ENCODE measurements at regions not wholly inside any gene's neighbourhood (a gene's known extent, or its start where the extent isn't known, plus 50 kb on each side); places are given as distances from the start of the nearest gene placed in this dataset.

DNA sequence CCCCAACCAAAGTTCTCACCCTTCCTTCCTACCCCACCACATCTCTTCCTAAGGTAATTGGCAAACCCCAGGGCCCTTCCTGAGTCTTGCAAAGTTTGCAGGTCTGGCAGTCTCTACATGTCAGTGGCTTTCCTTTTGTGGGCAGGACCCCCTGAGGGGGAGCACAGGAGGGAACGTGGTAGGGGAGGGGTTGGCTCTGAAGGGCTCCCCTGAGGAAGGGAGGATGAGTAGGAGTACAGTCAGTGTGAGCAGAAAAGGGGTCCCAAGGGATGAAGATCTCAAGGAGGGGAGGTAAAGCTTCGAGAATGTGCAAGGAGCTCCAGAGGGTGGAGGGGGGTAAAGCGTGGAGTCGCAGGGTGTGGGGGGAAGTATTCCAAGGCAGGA lies 206.9 kb downstream of the RAB11FIP4 start:
- intact Hi-C loops (cut with micrococcal nuclease; ENCODE audit: unreplicated experiment): no loop called here
- H3K27ac ChIP-seq: no peak overlapping the region
- H4K20me1 ChIP-seq (ENCODE audit: insufficient read depth): no peaks in the 10 kb centered on the region
- H3K4me3 ChIP-seq: no peak overlapping the region
- no peak overlapping the region for H2AFZ ChIP-seq
- no peak overlapping the region for H3K4me2 ChIP-seq
- no peaks in the 10 kb centered on the region for H3K79me2 ChIP-seq (ENCODE audit: low read depth)
- ChIA-PET POLR2A (ENCODE audit: unreplicated experiment) (no interaction called here), CTCF (no interaction called here)
- H3K9me2 ChIP-seq (ENCODE audit: insufficient read depth): no peaks in the 10 kb centered on the region
- H3K9me3 ChIP-seq (ENCODE audit: insufficient read depth, low read depth): no peaks in the 10 kb centered on the region
- H3K27me3 ChIP-seq (ENCODE audit: insufficient read depth, low read depth): no peaks in the 10 kb centered on the region
- peaks cover 44% of the 10 kb centered on the region for H3K4me1 ChIP-seq (replicated peaks; ENCODE audit: insufficient read depth)
- no peak for DNase-seq
- BruUV-seq (replicated peaks): no TSS peak
- no peaks in the 10 kb centered on the region; the same call in 1 of the 2 replicates for H3K36me3 ChIP-seq (ENCODE audit: low read depth)
- H3F3A ChIP-seq (ENCODE audit: insufficient read depth, low read depth): peaks cover 41% of the 10 kb centered on the region
- TF ChIP-seq, protein P1, sequence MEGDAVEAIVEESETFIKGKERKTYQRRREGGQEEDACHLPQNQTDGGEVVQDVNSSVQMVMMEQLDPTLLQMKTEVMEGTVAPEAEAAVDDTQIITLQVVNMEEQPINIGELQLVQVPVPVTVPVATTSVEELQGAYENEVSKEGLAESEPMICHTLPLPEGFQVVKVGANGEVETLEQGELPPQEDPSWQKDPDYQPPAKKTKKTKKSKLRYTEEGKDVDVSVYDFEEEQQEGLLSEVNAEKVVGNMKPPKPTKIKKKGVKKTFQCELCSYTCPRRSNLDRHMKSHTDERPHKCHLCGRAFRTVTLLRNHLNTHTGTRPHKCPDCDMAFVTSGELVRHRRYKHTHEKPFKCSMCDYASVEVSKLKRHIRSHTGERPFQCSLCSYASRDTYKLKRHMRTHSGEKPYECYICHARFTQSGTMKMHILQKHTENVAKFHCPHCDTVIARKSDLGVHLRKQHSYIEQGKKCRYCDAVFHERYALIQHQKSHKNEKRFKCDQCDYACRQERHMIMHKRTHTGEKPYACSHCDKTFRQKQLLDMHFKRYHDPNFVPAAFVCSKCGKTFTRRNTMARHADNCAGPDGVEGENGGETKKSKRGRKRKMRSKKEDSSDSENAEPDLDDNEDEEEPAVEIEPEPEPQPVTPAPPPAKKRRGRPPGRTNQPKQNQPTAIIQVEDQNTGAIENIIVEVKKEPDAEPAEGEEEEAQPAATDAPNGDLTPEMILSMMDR (conservative IDR thresholded peaks at IDR 0.05): no peak
- TF ChIP-seq EZH2 (IDR thresholded peaks at IDR 0.05; ENCODE audit: low read depth): no peak

DNA sequence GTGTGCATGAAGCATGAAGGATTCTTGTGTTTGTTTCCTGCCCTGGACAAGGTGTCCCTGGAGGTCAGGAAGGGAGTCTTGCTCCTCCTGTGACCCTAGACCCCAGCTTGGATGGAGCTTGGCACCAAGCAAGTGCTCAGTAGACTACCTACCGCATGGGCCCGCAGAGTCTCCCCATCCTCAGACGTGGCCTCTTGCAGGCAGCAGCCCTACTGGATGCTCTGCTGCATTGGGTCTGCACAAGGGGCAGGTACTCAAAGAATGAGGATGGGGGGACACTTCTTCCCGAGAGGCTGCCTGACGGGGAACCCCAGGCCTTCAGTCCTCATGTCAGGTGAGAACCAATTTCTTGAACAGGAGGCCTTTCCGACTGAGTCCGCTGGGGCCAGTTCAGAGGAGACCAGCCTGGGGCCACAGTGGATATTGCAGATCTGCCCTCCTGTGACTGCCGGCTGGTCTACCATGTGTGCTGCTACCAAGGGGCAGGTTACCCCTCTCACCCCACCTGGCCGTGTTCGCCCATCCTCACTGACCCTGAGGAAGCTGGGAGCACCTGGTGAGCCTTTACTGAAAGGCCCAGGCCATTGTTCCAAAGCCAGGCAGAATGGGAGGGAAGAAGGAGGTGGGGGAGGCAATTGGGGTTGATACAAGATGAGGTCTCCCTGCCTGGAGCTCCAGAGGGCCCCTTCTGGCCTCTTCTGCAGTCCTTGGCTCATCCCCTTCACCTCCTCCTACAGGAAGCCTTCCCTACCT lies 206.3 kb downstream of the RAB11FIP4 start:
- intact Hi-C loops (cut with micrococcal nuclease; ENCODE audit: unreplicated experiment): no loop called here
- Histone ChIP-seq H4K20me1 (ENCODE audit: insufficient read depth) (no peaks in the 10 kb centered on the region), H3K4me2 (no peak overlapping the region), H3K27ac (no peak overlapping the region), H3K9me3 (ENCODE audit: insufficient read depth, low read depth) (no peaks in the 10 kb centered on the region), H3K9me2 (ENCODE audit: insufficient read depth) (no peaks in the 10 kb centered on the region), H3K4me1 (replicated peaks; ENCODE audit: insufficient read depth) (peaks cover 47% of the 10 kb centered on the region), H3K4me3 (no peak overlapping the region), H3F3A (ENCODE audit: insufficient read depth, low read depth) (peaks cover 41% of the 10 kb centered on the region), H3K27me3 (ENCODE audit: insufficient read depth, low read depth) (no peaks in the 10 kb centered on the region), H2AFZ (no peak overlapping the region), H3K36me3 (ENCODE audit: low read depth) (peaks cover 2% of the 10 kb centered on the region; the same call in 1 of the 2 replicates), H3K79me2 (ENCODE audit: low read depth) (no peaks in the 10 kb centered on the region)
- TF ChIP-seq EZH2 (IDR thresholded peaks at IDR 0.05; ENCODE audit: low read depth): no peak
- TF ChIP-seq, protein P1 (conservative IDR thresholded peaks at IDR 0.05): no peak
- no TSS peak for BruUV-seq (replicated peaks)
- no peak for DNase-seq
- ChIA-PET POLR2A (ENCODE audit: unreplicated experiment) (no interaction called here), CTCF (no interaction called here)

DNA sequence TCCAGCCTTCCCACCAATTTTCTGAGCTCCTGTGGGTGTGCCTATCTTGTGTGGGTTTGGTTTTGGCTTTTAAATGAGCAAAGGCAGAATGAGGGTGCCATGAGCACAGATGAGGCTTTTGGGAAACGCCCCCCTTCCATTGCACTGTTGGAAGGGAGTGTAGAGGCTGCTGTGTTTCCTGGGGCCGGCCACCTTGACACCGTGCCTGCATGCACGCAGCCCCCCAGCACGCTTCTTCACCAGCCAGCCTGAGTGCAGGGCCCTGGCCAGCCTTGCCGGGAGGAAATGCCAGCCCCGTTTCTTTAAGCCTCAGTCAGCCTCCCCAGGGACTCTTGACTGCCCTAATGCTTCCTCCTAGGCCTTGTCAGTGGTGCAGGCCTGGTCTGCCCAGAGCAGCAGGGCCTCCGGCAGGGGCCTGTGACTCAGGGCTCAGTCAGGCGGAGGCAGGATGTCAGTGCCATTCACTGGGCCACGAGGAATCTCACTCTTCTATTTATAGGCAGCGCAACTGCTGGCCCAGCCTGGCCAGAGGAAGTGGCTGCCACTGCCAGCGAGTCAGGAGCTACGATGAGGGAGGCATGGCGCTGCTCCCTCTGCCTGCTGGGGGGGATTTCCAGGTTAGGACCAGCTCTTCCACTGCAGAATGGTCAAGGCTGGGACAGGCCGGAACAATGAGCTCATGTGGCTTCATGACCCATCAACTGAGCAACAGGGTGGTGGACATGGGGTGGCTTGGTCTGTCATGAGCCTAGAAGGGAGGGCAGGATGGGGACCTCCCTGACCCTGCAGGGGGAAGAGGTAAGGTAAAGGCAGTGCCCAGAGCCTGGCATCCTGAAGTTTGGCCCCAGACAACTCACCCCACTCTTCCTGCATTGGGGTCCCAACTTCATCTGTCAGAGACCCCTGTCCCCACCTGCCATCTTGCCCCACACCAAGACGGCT lies 205.2 kb downstream of the RAB11FIP4 start:
- Histone ChIP-seq H3K9me3 (ENCODE audit: insufficient read depth, low read depth) (no peaks in the 10 kb centered on the region), H4K20me1 (ENCODE audit: insufficient read depth) (no peaks in the 10 kb centered on the region), H3K4me3 (no peak overlapping the region), H2AFZ (no peak overlapping the region), H3K4me1 (replicated peaks; ENCODE audit: insufficient read depth) (peaks cover 47% of the 10 kb centered on the region), H3K4me2 (peak overlapping the region; percentile 64), H3K27ac (peak overlapping the region; percentile 71), H3K79me2 (ENCODE audit: low read depth) (no peaks in the 10 kb centered on the region), H3K9me2 (ENCODE audit: insufficient read depth) (no peaks in the 10 kb centered on the region), H3K27me3 (ENCODE audit: insufficient read depth, low read depth) (no peaks in the 10 kb centered on the region), H3K36me3 (ENCODE audit: low read depth) (peaks cover 4% of the 10 kb centered on the region; the same call in 1 of the 2 replicates), H3F3A (ENCODE audit: insufficient read depth, low read depth) (peaks cover 41% of the 10 kb centered on the region)
- TF ChIP-seq EZH2 (IDR thresholded peaks at IDR 0.05; ENCODE audit: low read depth): no peak
- TF ChIP-seq, protein P1 (conservative IDR thresholded peaks at IDR 0.05): no peak
- ChIA-PET CTCF (interaction anchor here (0.6 to 1.6 kb wide), 3 partner anchors 16 to 83 kb away, joined by 3 to 5 read pairs (median 3); no protein-coding TSS in a partner anchor), POLR2A (ENCODE audit: unreplicated experiment) (interaction anchor here (0.5 to 0.8 kb wide), 3 partner anchors 16 to 735 kb away, joined by 3 to 4 read pairs (median 4); no protein-coding TSS in a partner anchor)
- DNase-seq: peak; percentile 88 to 94
- no TSS peak for BruUV-seq (replicated peaks)
- intact Hi-C loops (cut with micrococcal nuclease; ENCODE audit: unreplicated experiment): loop anchor here (1.0 kb wide), 2 partner anchors 15 to 79 kb away; no protein-coding TSS in a partner anchor
